Hypothalamus (tissue), 51 donors: ENCODE measurements at regions not wholly inside any gene's neighbourhood (a gene's known extent, or its start where the extent isn't known, plus 50 kb on each side); places are given as distances from the start of the nearest gene placed in this dataset.

ENCODE experiments used
- DNase-seq, 51 donors: peaks; one replicate each; lab custom pipeline; 2025; lab: John Stamatoyannopoulos, UW

GRCh38 chr6:145374570-145374969 is 360.8 kb downstream of the EPM2A start:
- DNase-seq, result no peak

- no peak for DNase-seq
Observed at GRCh38 chr6:145375502-145375901, 359.8 kb downstream of the EPM2A start.

GRCh38 chr6:145380186-145380585 is 355.1 kb downstream of the EPM2A start:
- DNase-seq, result no peak

- DNase-seq, result no peak
Observed at GRCh38 chr6:145381941-145382340, 353.4 kb downstream of the EPM2A start.

DNA sequence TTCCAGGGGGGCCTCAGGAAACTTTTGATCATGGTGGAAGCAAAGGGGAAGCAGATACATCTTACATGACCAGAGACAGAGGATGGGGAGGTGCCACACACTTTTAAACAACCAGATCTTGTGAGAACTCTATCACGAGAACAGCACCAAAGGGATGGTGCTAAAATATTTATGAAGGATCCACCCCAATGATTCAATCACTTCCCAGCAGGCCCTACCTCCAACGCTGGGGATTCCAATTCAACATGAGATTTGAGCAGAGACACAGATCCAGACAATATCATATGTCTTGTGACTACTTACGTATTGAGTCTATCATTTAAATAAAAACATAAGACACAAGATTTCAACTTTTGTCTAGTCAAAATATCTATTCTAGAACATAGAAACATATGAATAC is 351.9 kb downstream of the EPM2A start:
- DNase-seq, result no peak

DNA sequence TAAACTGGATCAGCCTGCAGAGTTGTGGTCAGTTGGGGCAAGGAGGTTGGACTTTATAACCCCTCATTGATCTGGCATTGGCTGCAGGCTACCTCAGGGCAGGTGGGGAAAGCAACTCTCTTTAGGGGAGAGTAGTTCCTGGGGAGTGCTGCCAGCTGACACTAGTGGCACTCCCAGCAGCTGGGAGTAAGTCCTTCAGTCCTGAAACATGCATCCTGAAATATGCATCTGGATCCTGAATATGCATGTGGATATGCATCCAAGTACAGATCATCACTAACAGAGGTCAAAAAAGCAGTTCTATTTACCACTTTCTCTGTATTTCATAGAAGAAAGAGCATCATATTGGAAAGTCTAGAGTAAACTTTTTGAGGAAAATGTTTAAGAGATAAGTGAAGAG is 350.8 kb downstream of the EPM2A start:
- DNase-seq, result no peak

- DNase-seq, result no peak
Observed at GRCh38 chr6:145396499-145396898, 338.8 kb downstream of the EPM2A start.

DNA sequence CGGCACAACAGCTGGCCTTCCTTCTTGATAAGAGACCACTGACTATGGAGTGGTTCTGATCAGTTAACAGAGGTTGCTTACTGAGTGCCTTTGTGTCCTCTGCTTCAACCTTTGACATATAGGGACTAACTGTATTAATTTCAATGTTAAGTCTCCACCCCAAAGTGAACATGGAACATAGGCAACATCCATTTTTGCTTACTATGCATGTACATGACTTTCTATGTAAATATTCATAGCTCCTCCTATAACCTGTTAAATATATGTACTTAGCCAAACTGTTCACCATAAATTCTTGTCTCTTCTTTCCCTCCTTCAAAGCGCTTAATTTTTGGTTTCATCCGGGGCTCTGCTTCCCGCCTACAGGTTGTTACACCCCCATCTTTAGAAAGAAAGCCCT is 334.8 kb downstream of the EPM2A start:
- DNase-seq, result no peak

GRCh38 chr6:145405006-145405551 is 330.2 kb downstream of the EPM2A start:
- DNase-seq, result no peak

DNA sequence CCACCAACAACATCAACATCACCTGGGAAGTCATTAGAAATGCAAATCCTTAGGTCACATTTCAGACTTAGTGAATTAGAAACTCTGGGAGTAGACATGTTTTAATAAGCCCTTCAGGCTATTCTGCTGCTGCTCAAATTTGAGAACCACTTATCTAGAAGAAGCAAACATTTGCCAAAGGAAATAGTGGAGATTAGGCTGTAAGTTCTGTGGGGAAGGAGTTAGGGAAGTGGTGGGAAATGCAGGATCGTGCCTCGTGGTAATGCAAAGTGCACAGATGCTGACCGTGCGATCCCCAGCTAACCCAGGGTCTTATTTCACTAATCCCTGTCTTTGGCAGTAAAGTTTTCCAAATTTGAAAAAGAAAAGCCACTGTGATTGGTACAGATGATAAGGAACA is 328.5 kb downstream of the EPM2A start:
- no peak for DNase-seq

GRCh38 chr6:145415616-145416015 is 319.7 kb downstream of the EPM2A start:
- peak in 1 of 51 donors; percentile 31 for DNase-seq

- DNase-seq, result no peak
Observed at GRCh38 chr6:145420599-145420998, 314.7 kb downstream of the EPM2A start.

DNA sequence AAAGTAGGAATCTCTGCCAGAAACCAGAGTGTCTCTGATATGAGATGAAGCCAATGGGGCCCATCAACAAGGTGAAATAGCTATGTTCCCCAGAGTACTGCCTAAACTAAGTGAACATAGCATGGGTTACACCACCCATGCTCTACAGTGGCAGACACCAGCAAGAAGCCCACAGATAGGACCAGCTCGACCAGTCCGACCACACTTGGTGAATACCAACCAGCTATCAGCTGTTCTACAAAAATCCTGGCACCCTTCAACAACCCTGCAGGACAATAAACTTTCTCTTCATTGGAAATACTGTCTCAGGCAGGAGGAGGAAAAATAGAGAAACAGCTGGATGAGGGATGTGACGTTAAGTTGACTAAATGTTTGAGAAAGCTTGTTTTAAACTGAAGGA is 311.4 kb downstream of the EPM2A start:
- DNase-seq, result no peak

- DNase-seq, result no peak
Observed at GRCh38 chr6:145427232-145427631, 308.1 kb downstream of the EPM2A start.

- DNase-seq, result peak in 3 of 51 donors; percentile 3 to 34 (median 14)
Observed at GRCh38 chr6:145428706-145429105, 306.6 kb downstream of the EPM2A start.

DNA sequence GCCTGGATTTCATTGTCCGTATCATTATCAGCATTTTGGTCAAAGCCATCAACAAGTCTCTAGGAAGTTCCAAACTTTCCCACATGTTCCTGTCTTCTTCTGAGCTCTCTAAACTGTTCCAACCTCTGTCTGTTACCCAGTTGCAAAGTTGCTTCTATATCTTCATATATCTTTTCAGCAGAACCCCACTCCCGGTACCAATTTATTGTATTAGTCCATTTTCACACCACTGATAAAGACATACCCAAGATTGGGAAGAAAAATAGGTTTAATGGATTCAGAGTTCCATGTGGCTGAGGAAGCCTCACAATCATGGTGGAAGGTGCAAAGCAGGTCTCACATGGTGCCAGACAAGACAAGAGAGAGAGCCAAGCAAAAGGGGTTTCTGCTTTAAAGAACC is 293.2 kb downstream of the EPM2A start:
- DNase-seq, result no peak

GRCh38 chr6:145445674-145446073 is 289.6 kb downstream of the EPM2A start:
- no peak for DNase-seq

GRCh38 chr6:145451029-145451428 is 284.3 kb downstream of the EPM2A start:
- DNase-seq, result no peak

GRCh38 chr6:145453376-145453775 is 281.9 kb downstream of the EPM2A start:
- DNase-seq, result no peak

DNA sequence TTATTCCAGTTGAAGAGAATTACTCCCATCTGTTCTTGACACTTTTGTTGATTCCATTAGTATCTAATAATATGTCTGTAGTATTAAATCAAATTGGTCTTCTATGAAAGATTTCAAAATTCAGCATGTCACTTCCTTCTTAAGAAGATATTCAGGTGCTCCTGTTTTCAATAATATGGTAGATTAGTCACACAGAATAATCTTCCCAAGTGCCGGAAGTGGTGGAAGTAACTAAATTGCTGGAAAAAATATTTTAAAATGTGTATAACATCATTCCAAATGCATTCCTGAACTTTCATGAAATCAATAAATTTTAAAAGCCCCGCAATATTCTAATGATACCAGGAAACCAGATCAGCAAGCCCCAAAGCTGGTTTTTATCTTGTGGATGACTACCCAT is 281.3 kb downstream of the EPM2A start:
- DNase-seq, result no peak

DNA sequence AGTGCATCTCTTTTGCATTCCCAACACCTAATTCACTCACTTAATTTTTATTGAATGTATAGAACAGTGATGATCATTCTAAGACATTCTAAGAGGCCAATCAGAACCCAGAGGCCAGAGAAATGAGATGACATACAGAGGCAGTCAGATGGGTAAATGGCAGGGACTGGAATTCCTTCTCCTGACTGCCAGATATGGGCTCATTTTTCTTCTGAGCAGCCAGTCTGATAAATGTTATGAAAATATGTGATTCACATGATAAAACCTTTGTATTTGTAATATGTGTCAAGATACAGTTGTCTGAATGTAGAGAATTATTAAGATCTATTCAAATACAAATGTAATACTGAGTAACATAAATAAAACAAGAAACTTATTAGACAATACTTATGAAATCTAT is 277.8 kb downstream of the EPM2A start:
- DNase-seq, result no peak

DNA sequence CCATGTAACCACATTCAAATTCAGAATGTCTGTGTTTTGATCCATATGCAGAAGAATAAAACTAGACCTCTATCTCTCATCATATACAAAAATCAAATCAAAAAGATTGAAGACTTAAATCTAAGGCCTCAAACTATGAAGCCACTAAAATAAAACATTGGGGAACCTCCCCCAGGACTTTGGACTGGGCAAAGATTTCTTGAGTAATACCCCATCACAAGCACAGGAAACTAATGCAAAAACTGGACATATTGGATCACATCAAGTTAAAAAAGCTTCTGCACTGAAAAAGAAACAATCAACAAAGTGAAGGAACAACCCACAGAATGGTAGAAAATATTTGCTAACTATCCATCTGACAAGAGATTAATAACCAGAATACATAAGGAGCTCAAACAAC is 266.8 kb downstream of the EPM2A start:
- no peak for DNase-seq

DNA sequence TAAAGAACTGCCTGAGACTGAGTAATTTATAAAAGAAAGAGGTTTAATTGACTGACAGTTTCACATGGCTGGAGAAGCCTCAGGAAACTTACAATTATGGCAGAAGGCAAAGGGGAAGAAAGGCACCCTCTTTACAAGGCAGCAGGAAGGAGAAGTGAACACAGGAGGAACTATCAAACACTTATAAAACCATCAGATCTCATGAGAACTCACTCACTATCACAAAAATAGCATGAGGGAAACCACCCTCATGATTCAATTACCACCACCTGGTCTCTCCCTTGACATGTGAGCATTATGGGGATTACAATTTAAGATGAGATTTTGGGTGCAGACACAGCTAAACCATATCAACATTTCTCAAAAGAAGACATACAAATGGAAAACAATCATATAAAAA is 266.3 kb downstream of the EPM2A start:
- no peak for DNase-seq
